Dendritic cell treated with granulocyte-macrophage colony-stimulating factor and Interleukin-4, amounts not matched to agents 40 ng/mL and 50 ng/mL, for 4 days (primary cell): ENCODE measurements at regions not wholly inside any gene's neighbourhood (a gene's known extent, or its start where the extent isn't known, plus 50 kb on each side); places are given as distances from the start of the nearest gene placed in this dataset.
"Not testable (repeated sequence)": the region's sequence is repeated elsewhere in the genome, so short reads cannot be mapped to it uniquely, and the experiment has no call there.

Source experiments
- H3K27ac Mint-ChIP-seq: one replicate; pipeline ENCODE4 v1.8.0; 2022; ENCODE audit warnings: mild to moderate bottlenecking, mixed read lengths
- H3K27me3 Mint-ChIP-seq: one replicate; pipeline ENCODE4 v1.8.0; 2022; ENCODE audit warnings: mild to moderate bottlenecking, mixed read lengths
- H3K36me3 Mint-ChIP-seq: one replicate; pipeline ENCODE4 v1.8.0; 2022; ENCODE audit warnings: low read depth, mixed read lengths
- H3K4me1 Mint-ChIP-seq: one replicate; pipeline ENCODE4 v1.8.0; 2022; ENCODE audit warnings: low read depth, mixed read lengths
- H3K4me3 Mint-ChIP-seq: one replicate; pipeline ENCODE4 v1.8.0; 2022; ENCODE audit warnings: mild to moderate bottlenecking, moderate library complexity, mixed read lengths
- H3K9me3 Mint-ChIP-seq: one replicate; pipeline ENCODE4 v1.8.0; 2022; ENCODE audit warnings: mixed read lengths
- intact Hi-C: fragments of 100-400 bp; cut with micrococcal nuclease; formaldehyde crosslinking; loops from one replicate; pipeline ENCODE4 v1.15.0; 2022

DNA sequence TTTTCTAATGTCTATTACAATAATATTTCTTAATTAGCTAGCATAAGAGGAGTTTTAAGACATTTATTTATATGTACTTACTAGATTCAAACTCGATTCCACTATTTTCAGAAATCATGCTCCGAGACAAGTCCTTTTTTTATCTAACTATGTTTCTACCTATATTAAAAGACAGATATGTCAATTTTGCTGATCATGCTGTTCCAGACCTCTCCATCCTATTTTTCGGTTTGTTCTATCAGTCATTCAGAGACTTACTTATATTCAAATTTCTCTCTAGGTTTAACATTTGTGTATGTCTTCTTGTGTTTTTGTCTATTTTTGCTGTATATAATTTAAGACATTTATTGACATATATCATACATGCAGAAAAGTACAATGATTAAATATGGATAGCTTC, 635.5 kb downstream of the ZNF716 start:
- intact Hi-C loops, H3K4me1 Mint-ChIP-seq: not testable (repeated sequence)
- peaks cover 40% of the 10 kb centered on the region for H3K9me3 Mint-ChIP-seq

DNA sequence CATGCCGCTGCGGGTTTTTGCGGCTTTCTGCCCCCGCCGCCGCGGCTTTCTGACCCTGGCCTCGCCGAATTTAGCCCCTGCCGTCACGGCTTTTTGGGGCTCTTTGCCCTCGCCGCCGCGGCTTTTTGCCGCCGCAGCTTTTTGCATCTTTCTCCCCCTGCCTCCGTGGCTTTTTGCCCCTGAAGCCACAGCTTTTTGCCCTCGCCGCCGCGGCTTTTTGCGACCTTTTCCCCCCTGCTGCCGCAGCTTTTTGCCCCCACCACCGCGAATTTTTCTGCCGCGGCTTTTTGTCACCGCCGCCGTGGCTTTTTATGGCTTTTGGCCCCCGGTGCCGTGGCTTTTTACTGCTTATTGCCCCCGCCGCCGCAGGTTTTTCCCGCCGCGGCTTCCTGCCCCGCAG, 636.5 kb downstream of the ZNF716 start:
- H3K36me3 Mint-ChIP-seq, result no peaks in the 10 kb centered on the region
- peaks cover 47% of the 10 kb centered on the region for H3K9me3 Mint-ChIP-seq
- no peaks in the 10 kb centered on the region for H3K4me1 Mint-ChIP-seq
- peaks cover 3% of the 10 kb centered on the region for H3K27me3 Mint-ChIP-seq
- no peak overlapping the region for H3K27ac Mint-ChIP-seq
- intact Hi-C loops, result no loop called here
- H3K4me3 Mint-ChIP-seq, result no peak overlapping the region

More for the DNA sequence above, 635.5 kb downstream of the ZNF716 start:
- H3K4me3 Mint-ChIP-seq, H3K27me3 Mint-ChIP-seq, H3K36me3 Mint-ChIP-seq, H3K27ac Mint-ChIP-seq: not testable (repeated sequence)

DNA sequence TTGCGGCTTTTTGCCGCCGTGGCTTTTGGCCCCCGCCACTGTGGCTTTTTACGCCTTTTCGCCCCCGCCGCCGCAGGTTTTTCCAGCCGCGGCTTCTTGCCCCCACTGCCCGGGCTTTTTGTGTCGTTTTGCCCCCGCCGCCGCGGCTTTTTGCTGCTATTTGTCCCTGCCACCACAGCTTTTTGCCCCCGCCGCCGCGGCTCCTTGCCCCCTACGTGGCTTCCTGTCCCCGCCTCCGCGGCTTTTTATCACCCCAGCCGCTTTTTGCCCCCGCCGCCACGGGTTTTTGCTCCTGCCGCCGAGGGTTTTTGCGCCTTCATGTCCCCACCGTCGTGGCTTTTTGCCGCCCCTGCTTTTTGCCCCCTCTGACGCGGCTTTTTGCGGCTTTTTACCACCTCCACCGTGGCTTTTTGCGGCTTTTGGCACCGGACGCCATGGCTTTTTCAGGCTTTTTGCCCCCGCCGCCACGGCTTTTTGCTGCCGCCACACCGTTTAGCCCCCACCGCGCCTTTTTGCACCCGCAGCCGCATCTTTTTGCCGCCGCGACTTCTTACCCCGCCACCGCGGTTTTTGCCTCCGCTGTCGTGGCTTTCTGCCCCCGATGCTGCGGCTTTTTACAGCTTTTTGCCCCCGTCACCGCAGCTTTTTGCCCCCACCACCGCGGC, 637.0 kb downstream of the ZNF716 start:
- peaks cover 3% of the 10 kb centered on the region for H3K27me3 Mint-ChIP-seq
- no peak overlapping the region for H3K4me3 Mint-ChIP-seq

DNA sequence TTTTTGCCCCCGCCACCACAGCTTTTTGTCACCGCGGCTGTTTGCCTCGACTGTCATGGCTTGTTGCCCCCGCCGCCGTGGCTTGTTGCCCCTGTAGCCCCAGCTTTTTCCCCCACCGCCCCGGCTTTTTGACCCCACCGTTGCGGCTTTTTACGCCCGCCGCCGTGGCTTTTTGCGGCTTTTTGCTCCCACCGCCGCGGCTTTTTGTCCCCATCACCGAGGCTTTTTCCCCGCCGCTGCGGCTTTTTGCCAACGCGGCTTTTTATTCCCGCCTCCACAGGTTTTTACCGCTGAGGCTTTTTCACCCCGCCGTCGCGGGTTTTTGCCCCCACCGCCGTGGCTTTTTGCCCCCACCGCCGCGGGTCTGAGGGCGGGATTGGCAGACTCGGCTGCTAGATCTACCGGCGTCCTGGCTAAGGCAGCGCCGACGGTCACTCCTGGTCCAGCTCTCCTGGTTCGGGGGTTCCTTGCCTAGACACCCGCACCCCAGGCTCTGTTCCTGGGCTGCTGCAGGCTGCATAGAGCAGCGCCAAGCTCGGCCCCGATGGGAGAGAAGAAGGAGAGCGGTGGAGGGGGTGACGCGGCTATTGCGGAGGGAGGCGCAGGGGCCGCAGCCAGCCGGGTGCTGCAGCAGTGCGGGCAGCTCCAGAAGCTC, 637.7 kb downstream of the ZNF716 start:
- peaks cover 3% of the 10 kb centered on the region for H3K27me3 Mint-ChIP-seq
- H3K4me1 Mint-ChIP-seq, result no peaks in the 10 kb centered on the region
- no peak overlapping the region for H3K27ac Mint-ChIP-seq
- no peak overlapping the region for H3K4me3 Mint-ChIP-seq
- H3K36me3 Mint-ChIP-seq, result no peaks in the 10 kb centered on the region
- intact Hi-C loops, result no loop called here
- peaks cover 59% of the 10 kb centered on the region for H3K9me3 Mint-ChIP-seq

More for the DNA sequence above, 637.0 kb downstream of the ZNF716 start:
- H3K36me3 Mint-ChIP-seq, result no peaks in the 10 kb centered on the region
- no peaks in the 10 kb centered on the region for H3K4me1 Mint-ChIP-seq
- intact Hi-C loops, result no loop called here
- peaks cover 53% of the 10 kb centered on the region for H3K9me3 Mint-ChIP-seq
- H3K27ac Mint-ChIP-seq, result no peak overlapping the region

DNA sequence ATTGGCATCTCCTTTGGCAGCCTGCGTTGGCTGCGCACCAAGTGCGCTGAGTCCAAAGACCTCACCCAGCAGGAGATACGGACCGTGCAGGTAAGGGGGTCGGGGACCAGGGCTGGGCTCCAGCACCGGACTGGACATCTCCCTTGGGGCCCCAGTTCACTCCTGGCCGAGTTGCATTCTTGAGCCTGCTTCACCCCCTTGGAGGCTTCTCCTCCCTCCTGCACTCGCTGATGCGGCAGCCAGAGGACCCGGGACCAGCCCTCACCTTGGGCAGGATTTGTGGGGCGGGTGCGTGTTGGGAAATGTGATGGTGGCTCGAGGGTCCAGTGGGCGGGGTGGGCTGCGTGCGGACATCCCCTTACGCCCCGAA, 638.2 kb downstream of the ZNF716 start:
- H3K27ac Mint-ChIP-seq, intact Hi-C loops, H3K27me3 Mint-ChIP-seq, H3K4me1 Mint-ChIP-seq, H3K36me3 Mint-ChIP-seq, H3K4me3 Mint-ChIP-seq: not testable (repeated sequence)
- peaks cover 64% of the 10 kb centered on the region for H3K9me3 Mint-ChIP-seq

DNA sequence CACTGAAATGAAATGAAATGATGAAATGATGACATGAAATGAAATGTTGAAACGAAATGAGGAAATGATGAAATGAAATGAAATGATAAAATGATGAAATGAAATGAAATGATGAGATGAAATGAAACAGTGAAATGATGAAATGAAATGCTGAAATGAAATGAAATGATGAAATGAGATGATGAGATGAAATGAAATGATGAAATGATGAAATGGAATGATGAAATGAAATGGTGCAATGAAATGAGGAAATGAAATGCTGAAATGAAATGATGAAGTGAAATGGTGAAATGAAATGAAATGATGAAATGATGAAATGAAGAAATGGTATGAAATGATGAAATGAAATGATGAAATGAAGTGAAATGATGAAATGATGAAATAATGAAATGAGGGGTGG, 641.1 kb downstream of the ZNF716 start:
- H3K27ac Mint-ChIP-seq, H3K4me3 Mint-ChIP-seq, H3K4me1 Mint-ChIP-seq, intact Hi-C loops, H3K27me3 Mint-ChIP-seq, H3K36me3 Mint-ChIP-seq: not testable (repeated sequence)
- peaks cover 69% of the 10 kb centered on the region for H3K9me3 Mint-ChIP-seq
